Astrocyte of the cerebellum (primary cell): ENCODE measurements at regions not wholly inside any gene's neighbourhood (a gene's known extent, or its start where the extent isn't known, plus 50 kb on each side); places are given as distances from the start of the nearest gene placed in this dataset.
A peak's percentile ranks its signal among the peaks of the same experiment; 100 is the strongest.

Experiments
- DNase-seq: peaks from one replicate; pipeline ENCODE4 v3.0.0-alpha.2; 2011; ENCODE audit warnings: low read depth
- H3K4me3 ChIP-seq: 2 replicates; pipeline ENCODE4 v1.5.1; 2011; ENCODE audit warnings: mild to moderate bottlenecking, low read depth, low read length, moderate library complexity
- in situ Hi-C: cut with HindIII; loops from 2 replicates; pipeline ENCODE4 v1.10.0; 2017; ENCODE audit warnings: low sequenced_read_pairs
- TF ChIP-seq, protein P1 (sequence below): IDR thresholded peaks from 2 replicates; pipeline ENCODE4 v1.5.1; 2012; ENCODE audit warnings: low read length, low read depth, moderate library complexity, mild to moderate bottlenecking; ENCODE audit errors: missing control alignments

DNA sequence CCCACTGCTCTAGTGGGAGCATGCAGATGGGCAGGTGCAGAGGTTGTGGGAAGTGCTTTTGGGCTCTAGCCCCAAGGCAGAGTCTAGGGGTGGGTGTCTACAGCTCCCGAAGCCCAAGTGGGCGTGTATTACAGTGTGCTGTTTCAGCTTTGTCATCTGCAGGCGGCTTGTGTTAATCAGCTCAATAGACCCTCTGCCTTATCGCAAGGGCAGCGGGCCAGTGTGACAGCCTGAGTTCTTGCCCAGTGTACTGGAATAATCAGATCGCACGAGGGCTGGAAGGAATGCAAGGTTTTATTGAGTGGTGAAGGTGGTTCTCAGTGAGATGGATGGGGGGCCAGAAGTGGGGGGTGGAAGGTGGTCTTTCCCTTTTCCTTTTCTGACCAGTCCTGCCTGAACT, 529.4 kb upstream of the AMOT start:
- in situ Hi-C loops: no loop called here
- no peak overlapping the region for H3K4me3 ChIP-seq
- TF ChIP-seq, protein P1, sequence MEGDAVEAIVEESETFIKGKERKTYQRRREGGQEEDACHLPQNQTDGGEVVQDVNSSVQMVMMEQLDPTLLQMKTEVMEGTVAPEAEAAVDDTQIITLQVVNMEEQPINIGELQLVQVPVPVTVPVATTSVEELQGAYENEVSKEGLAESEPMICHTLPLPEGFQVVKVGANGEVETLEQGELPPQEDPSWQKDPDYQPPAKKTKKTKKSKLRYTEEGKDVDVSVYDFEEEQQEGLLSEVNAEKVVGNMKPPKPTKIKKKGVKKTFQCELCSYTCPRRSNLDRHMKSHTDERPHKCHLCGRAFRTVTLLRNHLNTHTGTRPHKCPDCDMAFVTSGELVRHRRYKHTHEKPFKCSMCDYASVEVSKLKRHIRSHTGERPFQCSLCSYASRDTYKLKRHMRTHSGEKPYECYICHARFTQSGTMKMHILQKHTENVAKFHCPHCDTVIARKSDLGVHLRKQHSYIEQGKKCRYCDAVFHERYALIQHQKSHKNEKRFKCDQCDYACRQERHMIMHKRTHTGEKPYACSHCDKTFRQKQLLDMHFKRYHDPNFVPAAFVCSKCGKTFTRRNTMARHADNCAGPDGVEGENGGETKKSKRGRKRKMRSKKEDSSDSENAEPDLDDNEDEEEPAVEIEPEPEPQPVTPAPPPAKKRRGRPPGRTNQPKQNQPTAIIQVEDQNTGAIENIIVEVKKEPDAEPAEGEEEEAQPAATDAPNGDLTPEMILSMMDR: no peak
- no peak for DNase-seq

DNA sequence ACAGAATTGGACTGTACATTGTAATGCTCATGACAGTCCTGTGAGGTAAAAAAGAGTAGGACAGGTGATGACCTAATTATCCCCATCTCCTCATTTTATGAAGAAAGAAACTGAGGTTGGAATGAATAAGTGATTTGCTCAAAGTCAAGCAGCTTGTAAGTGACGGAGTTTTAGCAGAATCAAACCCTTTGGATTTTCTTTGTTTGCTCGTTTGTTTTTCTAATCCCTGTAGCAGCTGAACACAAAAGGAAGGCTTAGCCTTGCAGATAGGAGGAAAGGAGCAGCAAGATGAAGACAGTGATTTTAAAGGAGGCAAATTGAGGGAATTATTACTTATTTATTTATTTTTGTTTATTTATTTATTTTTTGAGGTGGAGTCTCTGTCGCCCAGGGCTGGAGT, 528.4 kb upstream of the AMOT start:
- H3K4me3 ChIP-seq: no peak overlapping the region
- DNase-seq: no peak
- in situ Hi-C loops: no loop called here
- TF ChIP-seq, protein P1: no peak

DNA sequence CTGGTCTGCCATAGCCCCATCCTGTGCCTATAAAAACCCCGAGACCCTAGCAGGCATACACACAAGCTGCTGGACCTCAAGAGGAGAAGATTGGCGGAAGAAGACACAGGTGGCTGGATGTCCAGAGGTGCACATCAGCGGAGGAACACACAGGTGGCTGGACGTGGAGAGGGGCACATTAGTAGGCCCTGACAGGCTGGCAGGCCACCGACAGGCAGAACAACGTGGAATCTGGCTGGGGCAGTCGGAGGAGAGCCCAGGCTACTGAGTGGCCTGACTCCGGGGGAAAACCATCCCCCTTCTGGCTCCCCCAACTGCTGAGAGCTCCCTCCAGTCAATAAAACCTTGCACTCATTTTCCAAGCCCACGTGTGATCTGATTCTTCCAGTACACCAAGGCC, 512.5 kb upstream of the AMOT start:
- in situ Hi-C loops: no loop called here
- H3K4me3 ChIP-seq: no peak overlapping the region
- no peak for DNase-seq
- TF ChIP-seq, protein P1: no peak

DNA sequence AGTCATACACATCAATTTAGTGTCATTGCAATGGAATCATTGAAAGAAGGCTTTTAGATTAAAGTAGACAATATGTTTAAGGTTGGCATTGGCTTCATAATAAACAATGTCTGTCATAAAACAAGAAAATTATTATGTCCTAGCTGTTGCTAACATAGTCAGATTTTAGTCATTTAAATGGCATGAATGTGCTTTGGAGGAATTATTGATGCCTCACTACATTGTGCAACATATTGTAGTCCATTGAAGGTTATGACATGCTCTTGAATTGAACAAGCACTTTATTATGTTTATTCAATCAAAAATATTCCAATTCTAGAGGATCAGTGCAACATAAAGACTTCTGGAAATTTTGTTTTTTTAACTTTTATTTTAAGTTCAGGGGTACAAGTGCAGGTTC, 489.8 kb upstream of the AMOT start:
- TF ChIP-seq, protein P1: no peak
- DNase-seq: no peak
- in situ Hi-C loops: no loop called here
- H3K4me3 ChIP-seq: no peak overlapping the region

DNA sequence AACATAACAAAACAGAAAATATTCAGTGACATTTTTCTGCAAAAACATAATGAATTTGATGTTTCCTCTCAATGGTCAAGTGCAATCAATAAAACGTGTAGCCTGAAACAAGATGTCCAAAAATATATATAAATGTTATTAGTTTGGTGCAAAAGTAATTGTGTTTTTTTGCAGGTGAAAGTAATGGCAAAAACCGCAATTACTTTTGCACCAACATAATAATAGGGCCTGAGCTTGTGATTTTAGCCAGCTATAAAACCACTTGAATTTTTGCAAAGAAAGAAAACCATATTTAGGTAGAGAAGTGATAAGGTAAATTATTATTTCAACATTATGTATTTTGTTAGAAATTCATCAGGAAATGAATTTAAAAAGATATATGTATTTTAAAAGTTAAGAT, 475.3 kb upstream of the AMOT start:
- no peak overlapping the region for H3K4me3 ChIP-seq
- no peak for DNase-seq
- TF ChIP-seq, protein P1: no peak
- in situ Hi-C loops: no loop called here

DNA sequence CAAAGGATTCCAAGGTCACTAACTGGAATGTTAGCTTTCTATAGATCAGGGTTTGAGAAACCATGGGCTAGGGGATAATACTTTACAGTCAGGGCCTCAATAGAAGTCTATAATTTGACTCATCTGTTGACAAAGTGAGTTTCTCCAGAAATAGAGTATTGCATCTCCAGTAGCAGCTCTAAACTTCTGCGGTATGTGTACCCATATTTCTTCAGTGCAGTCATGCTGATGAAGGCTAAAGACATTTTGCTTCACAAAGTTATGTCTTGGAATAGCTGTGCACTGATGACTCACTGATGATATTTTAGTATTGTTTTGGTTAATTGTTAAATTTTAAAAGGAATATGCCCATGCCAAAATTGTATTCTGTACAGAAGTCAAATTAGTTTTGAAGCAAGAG, 464.9 kb upstream of the AMOT start:
- TF ChIP-seq, protein P1: no peak
- DNase-seq: peak; percentile 12
- H3K4me3 ChIP-seq: no peak overlapping the region
- in situ Hi-C loops: no loop called here

DNA sequence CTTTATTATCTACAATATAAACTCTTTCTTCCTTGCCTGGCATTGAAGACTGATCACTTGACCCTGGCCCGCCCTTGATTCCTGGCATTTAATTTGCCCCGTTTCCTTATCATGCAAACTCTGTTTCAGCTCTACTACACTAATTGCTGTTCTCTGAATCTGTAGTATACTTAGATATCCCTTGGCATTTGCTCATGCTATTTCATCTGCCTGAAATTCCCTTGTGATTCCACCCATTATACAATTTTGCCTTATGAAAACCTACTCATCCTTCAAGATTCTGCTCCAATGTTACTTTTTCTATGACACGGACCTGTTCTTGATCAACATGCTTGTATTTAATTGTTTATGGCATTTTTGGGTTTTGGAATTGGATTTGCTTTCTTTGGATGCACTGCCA, 459.9 kb upstream of the AMOT start:
- H3K4me3 ChIP-seq: no peak overlapping the region
- TF ChIP-seq, protein P1: no peak
- in situ Hi-C loops: no loop called here
- DNase-seq: no peak
